Duodenal mucosa (tissue), 2 donors: ENCODE measurements at regions not wholly inside any gene's neighbourhood (a gene's known extent, or its start where the extent isn't known, plus 50 kb on each side); places are given as distances from the start of the nearest gene placed in this dataset.
"Not testable (repeated sequence)": the region's sequence is repeated elsewhere in the genome, so short reads cannot be mapped to it uniquely, and the experiment has no call there.

Experiments used
- H3K27ac ChIP-seq: one replicate; pipeline ENCODE4 v1.7.0; 2013; ENCODE audit warnings: low read depth, low read length
- H3K27me3 ChIP-seq, 2 donors: one replicate each; pipeline ENCODE4 v1.7.0; 2013; ENCODE audit warnings: low read length in 2 of 2, control low read depth in 1 of 2; ENCODE audit not compliant: insufficient read depth in 2 of 2, control insufficient read depth in 1 of 2
- H3K36me3 ChIP-seq, 2 donors: one replicate each; pipeline ENCODE4 v1.7.0; 2013; ENCODE audit warnings: low read length in 2 of 2, control low read depth in 1 of 2; ENCODE audit not compliant: insufficient read depth in 2 of 2, control insufficient read depth in 1 of 2
- H3K4me1 ChIP-seq, 2 donors: one replicate each; pipeline ENCODE4 v1.7.0; 2013; ENCODE audit warnings: low read length in 2 of 2, control low read depth in 1 of 2; ENCODE audit not compliant: insufficient read depth in 2 of 2, control insufficient read depth in 1 of 2
- H3K4me3 ChIP-seq, 2 donors: one replicate each; pipeline ENCODE4 v1.7.0; 2013; ENCODE audit warnings: low read length in 2 of 2, low read depth in 1 of 2
- H3K9ac ChIP-seq, 2 donors: one replicate each; pipeline ENCODE4 v1.7.0; 2013; ENCODE audit warnings: low read length in 2 of 2, low read depth in 1 of 2
- H3K9me3 ChIP-seq, 2 donors: one replicate each; pipeline ENCODE4 v1.7.0; 2013; ENCODE audit warnings: low read length in 2 of 2, control low read depth in 1 of 2; ENCODE audit not compliant: control insufficient read depth in 1 of 2

GRCh38 chr5:92633875-92634487 lies 947.0 kb downstream of the NR2F1-AS1 start:
- H3K4me1 ChIP-seq, result no peaks in the 10 kb centered on the region
- no peaks in the 10 kb centered on the region for H3K27me3 ChIP-seq
- no peak overlapping the region for H3K9ac ChIP-seq
- no peak overlapping the region for H3K4me3 ChIP-seq
- no peaks in the 10 kb centered on the region for H3K36me3 ChIP-seq
- H3K27ac ChIP-seq, result no peak overlapping the region
- H3K9me3 ChIP-seq, result no peaks in the 10 kb centered on the region

- Histone ChIP-seq H3K9ac (no peak overlapping the region), H3K9me3 (no peaks in the 10 kb centered on the region), H3K4me3 (no peak overlapping the region), H3K36me3 (no peaks in the 10 kb centered on the region), H3K4me1 (no peaks in the 10 kb centered on the region), H3K27me3 (no peaks in the 10 kb centered on the region), H3K27ac (no peak overlapping the region)
These were observed 947.8 kb downstream of the NR2F1-AS1 start for GRCh38 chr5:92633176-92633575.

- not testable (repeated sequence) for H3K4me3 ChIP-seq, H3K27me3 ChIP-seq, H3K9me3 ChIP-seq, H3K27ac ChIP-seq, H3K9ac ChIP-seq, H3K36me3 ChIP-seq, H3K4me1 ChIP-seq
These were observed 949.8 kb downstream of the NR2F1-AS1 start for GRCh38 chr5:92631237-92631701.

GRCh38 chr5:92629574-92629973 lies 951.4 kb downstream of the NR2F1-AS1 start:
- Histone ChIP-seq H3K36me3 (no peaks in the 10 kb centered on the region), H3K4me1 (no peaks in the 10 kb centered on the region), H3K4me3 (no peak overlapping the region), H3K9me3 (peaks cover 0 to 4% of the 10 kb centered on the region in 2 donors), H3K9ac (no peak overlapping the region), H3K27me3 (no peaks in the 10 kb centered on the region), H3K27ac (no peak overlapping the region)

DNA sequence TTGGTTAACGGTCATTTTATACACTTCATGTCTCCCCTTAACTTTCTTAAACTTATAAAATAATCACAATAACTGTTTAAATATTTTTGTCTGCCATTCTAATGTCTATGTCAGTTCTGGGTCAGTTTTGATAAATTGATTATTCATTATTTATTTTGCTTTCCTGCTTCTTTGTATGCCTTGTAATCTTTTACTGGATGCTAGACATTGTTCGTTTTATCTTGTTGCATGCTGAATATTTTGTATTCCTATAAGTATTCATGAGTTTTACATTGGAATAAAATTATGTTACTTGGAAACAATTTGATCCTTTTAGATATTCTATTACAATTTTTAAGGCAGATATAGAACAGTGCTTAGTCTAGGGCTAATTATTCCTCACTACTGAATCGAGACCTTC lies 952.0 kb downstream of the NR2F1-AS1 start:
- Histone ChIP-seq H3K4me1 (no peaks in the 10 kb centered on the region), H3K36me3 (no peaks in the 10 kb centered on the region), H3K27ac (no peak overlapping the region), H3K4me3 (no peak overlapping the region), H3K9me3 (peaks cover 0 to 4% of the 10 kb centered on the region in 2 donors), H3K27me3 (no peaks in the 10 kb centered on the region), H3K9ac (no peak overlapping the region)

DNA sequence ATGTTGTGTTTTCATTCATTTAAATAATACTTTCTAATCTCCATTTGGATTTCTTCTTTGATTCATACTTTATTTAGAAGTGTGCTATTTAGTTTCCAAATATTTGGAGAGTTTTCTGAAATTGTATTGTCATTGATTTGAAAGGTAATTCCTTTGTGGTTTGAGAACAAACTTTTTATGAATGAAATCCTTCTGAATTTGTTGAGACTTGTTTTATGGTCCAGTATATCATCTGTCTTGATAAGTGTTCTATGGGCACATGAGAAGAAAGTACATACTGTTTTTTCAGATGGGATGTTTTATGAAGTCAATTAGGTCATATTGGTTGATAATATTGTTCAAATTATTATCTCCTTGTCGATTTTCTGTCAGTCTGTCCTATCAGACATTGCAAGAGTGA lies 953.8 kb downstream of the NR2F1-AS1 start:
- Histone ChIP-seq H3K9ac (no peak overlapping the region), H3K36me3 (no peaks in the 10 kb centered on the region), H3K4me3 (no peak overlapping the region), H3K27ac (no peak overlapping the region), H3K4me1 (no peaks in the 10 kb centered on the region), H3K9me3 (peaks cover 0 to 4% of the 10 kb centered on the region in 2 donors), H3K27me3 (no peaks in the 10 kb centered on the region)

DNA sequence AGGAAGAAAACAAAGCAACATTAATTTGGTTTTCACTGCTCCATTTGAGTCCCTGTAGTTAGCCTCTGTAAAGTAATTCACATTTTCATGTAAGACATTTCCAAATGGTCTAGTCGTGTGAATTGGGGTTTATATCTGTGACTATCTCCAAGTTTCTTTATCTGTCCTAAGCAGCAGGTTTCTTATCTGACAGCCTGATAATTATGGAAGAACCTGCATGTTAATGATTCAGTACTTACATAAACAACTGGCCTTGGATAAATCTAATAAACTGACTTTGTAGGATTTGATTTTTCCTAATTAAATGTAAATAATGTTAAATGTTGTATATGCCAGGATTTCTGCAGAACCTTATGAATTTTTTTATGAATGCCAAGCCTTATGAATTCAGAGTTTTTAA lies 964.9 kb downstream of the NR2F1-AS1 start:
- no peak overlapping the region for H3K4me3 ChIP-seq
- H3K36me3 ChIP-seq, result no peaks in the 10 kb centered on the region
- H3K9me3 ChIP-seq, result no peaks in the 10 kb centered on the region
- no peak overlapping the region for H3K27ac ChIP-seq
- H3K4me1 ChIP-seq, result no peaks in the 10 kb centered on the region
- no peaks in the 10 kb centered on the region for H3K27me3 ChIP-seq
- no peak overlapping the region for H3K9ac ChIP-seq

- no peaks in the 10 kb centered on the region for H3K36me3 ChIP-seq
- no peaks in the 10 kb centered on the region for H3K4me1 ChIP-seq
- H3K27me3 ChIP-seq, result no peaks in the 10 kb centered on the region
- no peaks in the 10 kb centered on the region for H3K9me3 ChIP-seq
- H3K27ac ChIP-seq, result no peak overlapping the region
- H3K4me3 ChIP-seq, result no peak overlapping the region
- H3K9ac ChIP-seq, result no peak overlapping the region
These were observed 967.5 kb downstream of the NR2F1-AS1 start for GRCh38 chr5:92613546-92613945.

GRCh38 chr5:92610435-92610834 lies 970.6 kb downstream of the NR2F1-AS1 start:
- H3K27ac ChIP-seq, H3K36me3 ChIP-seq, H3K9ac ChIP-seq, H3K27me3 ChIP-seq, H3K9me3 ChIP-seq, H3K4me1 ChIP-seq, H3K4me3 ChIP-seq: not testable (repeated sequence)

DNA sequence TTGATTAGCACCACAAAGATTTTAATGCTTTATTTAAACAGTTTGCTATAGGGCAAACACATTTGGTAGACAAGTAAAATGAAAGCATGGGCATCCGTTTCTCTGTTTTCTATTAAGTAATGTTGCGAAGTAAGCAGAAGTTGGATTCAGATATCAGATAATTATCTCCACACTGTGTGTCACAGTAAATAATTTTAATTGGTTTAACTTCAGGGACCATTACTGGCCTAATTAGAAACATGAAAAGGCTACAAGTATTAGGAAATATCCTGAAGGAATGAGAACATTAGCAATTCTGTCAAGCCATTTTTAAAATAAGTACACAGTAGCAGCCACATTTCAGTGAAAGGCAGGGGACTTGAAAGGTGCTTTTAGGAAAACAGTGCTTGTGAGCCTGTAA lies 975.4 kb downstream of the NR2F1-AS1 start:
- no peaks in the 10 kb centered on the region for H3K36me3 ChIP-seq
- no peaks in the 10 kb centered on the region for H3K4me1 ChIP-seq
- no peaks in the 10 kb centered on the region for H3K9me3 ChIP-seq
- H3K9ac ChIP-seq, result no peak overlapping the region
- no peak overlapping the region for H3K27ac ChIP-seq
- no peaks in the 10 kb centered on the region for H3K27me3 ChIP-seq
- H3K4me3 ChIP-seq, result no peak overlapping the region
